HepG2 (cell line): ENCODE measurements at regions not wholly inside any gene's neighbourhood (a gene's known extent, or its start where the extent isn't known, plus 50 kb on each side); places are given as distances from the start of the nearest gene placed in this dataset.

Source experiments
- ATAC-seq: fragments of 200-7000 bp; cut with Tn5 transposase; 3 replicates; pipeline ENCODE4 v1.9.1; 2020; ENCODE audit warnings: mild to moderate bottlenecking, moderate library complexity
- BruUV-seq: library from RNA; stranded (reverse); fragments of 400-500 nt; replicated peaks from 2 replicates; lab custom pipeline; 2021; lab: Mats Ljungman, UMichigan
- CTCF ChIA-PET: fragments of 300-600 bp; formaldehyde crosslinking; extraction: SDS; loops from one replicate; lab custom pipeline; 2021; ENCODE audit warnings: low total read pairs, inconsistent platforms, low intra/inter-chr PET ratio; lab: Yijun Ruan, JAX
- POLR2A ChIA-PET: fragments of 350-600 bp; sonication (Branson Sonifier 250); formaldehyde crosslinking; loops from one replicate; lab custom pipeline; 2020; ENCODE audit warnings: antibody characterized with exemption, inconsistent platforms; lab: Yijun Ruan, JAX
- DNase-seq: peaks from one replicate; pipeline ENCODE4 v3.0.0-alpha.2; 2015; ENCODE audit warnings: low spot score
- FAIRE-seq: peaks from 3 replicates; lab custom pipeline; 2011; peaks lifted over from hg19 to GRCh38; lab: Jason Lieb, UNC
- H2AFZ ChIP-seq: one replicate; pipeline ENCODE4 v1.6.1; 2011; ENCODE audit warnings: low read length, inconsistent platforms
- H3K27ac ChIP-seq: fragments of 300-600 bp; 3 replicates; pipeline ENCODE4 v1.8.0; 2011; ENCODE audit warnings: mixed run types, mild to moderate bottlenecking, mixed read lengths, low read length, inconsistent platforms; ENCODE audit not compliant: insufficient read depth; ENCODE audit errors: extremely low read length
- H3K27me3 ChIP-seq, 2 experiments: fragments of 200-600 bp in 1 of 2; 2 replicates in 1 of 2; 3 replicates in 1 of 2; pipeline versions ENCODE4 v1.6.0 to v1.8.0; 2011; ENCODE audit warnings: low read length in 2 of 2, mild to moderate bottlenecking in 2 of 2, moderate library complexity in 2 of 2, inconsistent platforms in 1 of 2; ENCODE audit not compliant: insufficient read depth in 2 of 2, control insufficient read depth in 1 of 2
- H3K36me3 ChIP-seq, 2 experiments: fragments of 200-600 bp in 1 of 2; replicated peaks in 1 of 2; 2 replicates in 1 of 2; 3 replicates in 1 of 2; pipeline versions ENCODE4 v1.5.1 to v1.8.0; 2011; ENCODE audit warnings: low read length in 2 of 2, inconsistent platforms in 1 of 2; ENCODE audit not compliant: insufficient read depth in 2 of 2, control insufficient read depth in 1 of 2
- H3K4me1 ChIP-seq: 2 replicates; pipeline ENCODE4 v1.5.1; 2012; ENCODE audit warnings: low read length, inconsistent platforms; ENCODE audit not compliant: insufficient read depth
- H3K4me2 ChIP-seq: 2 replicates; pipeline ENCODE4 v1.6.0; 2011; ENCODE audit warnings: low read depth, low read length, inconsistent platforms
- H3K4me3 ChIP-seq, 3 experiments: fragments of 200-600 bp in 1 of 3; sonication (generic), shearing (Covaris generic) in 1 of 3; replicated peaks in 1 of 3; 2 replicates each; pipeline ENCODE4 v1.5.1; 2011 to 2016; ENCODE audit warnings: low read length in 3 of 3, inconsistent platforms in 2 of 3, low read depth in 2 of 3, mild to moderate bottlenecking in 2 of 3, control low read depth in 1 of 3, mixed read lengths in 1 of 3; ENCODE audit not compliant: insufficient read depth in 1 of 3
- H3K79me2 ChIP-seq: one replicate; pipeline ENCODE4 v1.6.1; 2011; ENCODE audit warnings: low read length, inconsistent platforms; ENCODE audit not compliant: insufficient read depth
- H3K9ac ChIP-seq: 2 replicates; pipeline ENCODE4 v1.6.0; 2011; ENCODE audit warnings: mild to moderate bottlenecking, low read depth, low read length, inconsistent platforms; ENCODE audit not compliant: insufficient read depth
- H3K9me3 ChIP-seq: 2 replicates; pipeline ENCODE4 v1.5.1; 2012; ENCODE audit warnings: mild to moderate bottlenecking, low read length
- H4K20me1 ChIP-seq: 2 replicates; pipeline ENCODE4 v1.6.0; 2011; ENCODE audit warnings: inconsistent platforms, mild to moderate bottlenecking, low read length, moderate library complexity; ENCODE audit not compliant: insufficient read depth
- AGO2 ChIP-seq: fragments of 200-400 bp; formaldehyde crosslinking; optimal IDR thresholded peaks from 2 replicates; pipeline ENCODE3; 2017; ENCODE audit warnings: mild to moderate bottlenecking, low read depth, low read length, moderate library complexity
- CENPT ChIP-seq: sonication (generic); formaldehyde crosslinking; IDR thresholded peaks from 2 replicates; pipeline ENCODE4 v1.8.0; 2022; ENCODE audit warnings: low read depth, mild to moderate bottlenecking, moderate library complexity, missing genetic modification reagents
- HNF4A ChIP-seq: sonication (generic); formaldehyde crosslinking; IDR thresholded peaks from 2 replicates; pipeline ENCODE4 v1.4.0; 2020; ENCODE audit warnings: missing genetic modification reagents
- NFE2L1 ChIP-seq: sonication (generic); formaldehyde crosslinking; IDR thresholded peaks from 2 replicates; pipeline ENCODE4 v1.4.0; 2020; ENCODE audit warnings: missing genetic modification reagents, mild to moderate bottlenecking, borderline replicate concordance
- STAT5B ChIP-seq: sonication (generic); formaldehyde crosslinking; IDR thresholded peaks from 2 replicates; pipeline ENCODE4 v1.4.0; 2020; ENCODE audit warnings: missing genetic modification reagents
- TAF1 ChIP-seq: sonication (generic); formaldehyde crosslinking; IDR thresholded peaks from 2 replicates; pipeline ENCODE4 v1.4.0; 2020; ENCODE audit warnings: missing genetic modification reagents
- TEAD3 ChIP-seq: optimal IDR thresholded peaks from 2 replicates; pipeline ENCODE3; 2016; ENCODE audit warnings: borderline replicate concordance
- ZFP82 ChIP-seq: sonication (generic); formaldehyde crosslinking; IDR thresholded peaks from 2 replicates; pipeline ENCODE4 v1.5.1; 2020; ENCODE audit warnings: mild to moderate bottlenecking, missing genetic modification reagents, borderline replicate concordance
- ZNF30 ChIP-seq: sonication (generic); formaldehyde crosslinking; IDR thresholded peaks from 2 replicates; pipeline ENCODE4 v1.5.0; 2020; ENCODE audit warnings: mild to moderate bottlenecking, missing genetic modification reagents
- ZNF432 ChIP-seq: sonication (generic); formaldehyde crosslinking; IDR thresholded peaks from 2 replicates; pipeline ENCODE4 v1.5.0; 2020; ENCODE audit warnings: missing genetic modification reagents, mild to moderate bottlenecking, borderline replicate concordance
- ZNF441 ChIP-seq: sonication (generic); formaldehyde crosslinking; IDR thresholded peaks from 2 replicates; pipeline ENCODE4 v1.7.0; 2021; ENCODE audit warnings: missing genetic modification reagents, borderline replicate concordance
- ZNF468 ChIP-seq: sonication (generic); formaldehyde crosslinking; IDR thresholded peaks from 2 replicates; pipeline ENCODE4 v1.8.0; 2022; ENCODE audit warnings: mild to moderate bottlenecking, moderate library complexity, missing genetic modification reagents
- ZNF496 ChIP-seq: sonication (generic); formaldehyde crosslinking; IDR thresholded peaks from 2 replicates; pipeline ENCODE4 v1.8.1; 2023; ENCODE audit warnings: mild to moderate bottlenecking, moderate library complexity, missing genetic modification reagents; ENCODE audit not compliant: insufficient replicate concordance
- ZNF569 ChIP-seq: sonication (generic); formaldehyde crosslinking; IDR thresholded peaks from 2 replicates; pipeline ENCODE4 v1.5.0; 2020; ENCODE audit warnings: mild to moderate bottlenecking, missing genetic modification reagents, moderate library complexity, borderline replicate concordance
- ZNF615 ChIP-seq: sonication (generic); formaldehyde crosslinking; IDR thresholded peaks from 2 replicates; pipeline ENCODE4 v1.5.0; 2020; ENCODE audit warnings: mild to moderate bottlenecking, missing genetic modification reagents, borderline replicate concordance
- ZNF619 ChIP-seq: sonication (generic); formaldehyde crosslinking; IDR thresholded peaks from 2 replicates; pipeline ENCODE4 v1.4.0; 2020; ENCODE audit warnings: mild to moderate bottlenecking, missing genetic modification reagents
- ZNF709 ChIP-seq: sonication (generic); formaldehyde crosslinking; IDR thresholded peaks from 2 replicates; pipeline ENCODE4 v1.5.0; 2020; ENCODE audit warnings: mild to moderate bottlenecking, missing genetic modification reagents
- WGBS: methylation state at CpG from one replicate; pipeline ENCODE4 v1.1.6; 2017; ENCODE audit warnings: low lambda C conversion rate; 5-methylcytosine and 5-hydroxymethylcytosine counted together
- in situ Hi-C: cut with HindIII; loops from 2 replicates; pipeline ENCODE4 v1.10.0; 2017; ENCODE audit warnings: low pct_unique_long_range_greater_than_20kb; ENCODE audit not compliant: extremely low pct_ligation_motif_present
- intact Hi-C: fragments of 100-400 bp; cut with micrococcal nuclease; formaldehyde crosslinking; loops from one replicate; pipeline ENCODE4 v1.10.0; 2022; ENCODE audit not compliant: unreplicated experiment
- TF ChIP-seq, protein P1 (sequence below): sonication (generic); formaldehyde crosslinking; IDR thresholded peaks from 2 replicates; pipeline ENCODE4 v1.8.0; 2022; ENCODE audit warnings: mild to moderate bottlenecking, missing genetic modification reagents; ENCODE audit not compliant: insufficient replicate concordance
- TF ChIP-seq, protein P2 (sequence below): sonication (generic); formaldehyde crosslinking; IDR thresholded peaks from 2 replicates; pipeline ENCODE4 v1.5.1; 2020; ENCODE audit warnings: mild to moderate bottlenecking, missing genetic modification reagents, borderline replicate concordance

DNA sequence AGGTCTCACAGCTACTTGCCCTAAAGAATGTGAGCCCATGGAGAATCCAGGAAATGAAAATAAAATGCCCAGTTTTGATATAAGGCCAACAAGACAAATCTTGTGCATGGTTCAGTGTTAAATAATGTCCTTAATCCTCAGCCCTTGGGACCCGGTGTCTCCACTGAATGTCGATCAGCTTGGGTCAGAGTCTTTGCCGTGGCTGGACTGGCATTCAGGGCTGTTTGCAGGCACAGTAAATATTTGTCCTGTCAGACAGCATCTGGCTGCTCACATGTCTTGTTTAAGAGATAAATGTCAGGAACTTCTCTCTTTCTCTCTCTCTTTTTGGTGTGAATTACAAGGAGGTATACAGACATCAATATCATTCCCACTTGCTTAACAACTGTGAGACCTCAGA lies 452.5 kb downstream of the FUT8 start:
- no TSS peak for BruUV-seq
- WGBS = 18% methylated on average over 3 of the region's 3 CpGs
- Histone ChIP-seq H3K27me3 (peaks cover 0 to 12% of the 10 kb centered on the region in 2 experiments; a peak in 2 of 5 replicates), H3K9me3 (no peaks in the 10 kb centered on the region), H2AFZ (no peak overlapping the region), H3K9ac (no peak overlapping the region), H4K20me1 (no peaks in the 10 kb centered on the region), H3K4me3 (no peak overlapping the region), H3K27ac (no peak overlapping the region), H3K79me2 (no peaks in the 10 kb centered on the region), H3K4me2 (no peak overlapping the region), H3K36me3 (no peaks in the 10 kb centered on the region), H3K4me1 (no peaks in the 10 kb centered on the region)
- intact Hi-C loops = no loop called here
- in situ Hi-C loops = no loop called here
- FAIRE-seq (no peak), DNase-seq (no peak), ATAC-seq (0 out of 3 replicates have a peak, but pooled peaks have one; percentile 27)
- POLR2A ChIA-PET = no interaction called here
- CTCF ChIA-PET = no interaction called here
- no peak for TF ChIP-seq ZNF569 (CRISPR knock-in tag)
- TF ChIP-seq ZNF709 (CRISPR knock-in tag) = no peak
- TF ChIP-seq, protein P1, sequence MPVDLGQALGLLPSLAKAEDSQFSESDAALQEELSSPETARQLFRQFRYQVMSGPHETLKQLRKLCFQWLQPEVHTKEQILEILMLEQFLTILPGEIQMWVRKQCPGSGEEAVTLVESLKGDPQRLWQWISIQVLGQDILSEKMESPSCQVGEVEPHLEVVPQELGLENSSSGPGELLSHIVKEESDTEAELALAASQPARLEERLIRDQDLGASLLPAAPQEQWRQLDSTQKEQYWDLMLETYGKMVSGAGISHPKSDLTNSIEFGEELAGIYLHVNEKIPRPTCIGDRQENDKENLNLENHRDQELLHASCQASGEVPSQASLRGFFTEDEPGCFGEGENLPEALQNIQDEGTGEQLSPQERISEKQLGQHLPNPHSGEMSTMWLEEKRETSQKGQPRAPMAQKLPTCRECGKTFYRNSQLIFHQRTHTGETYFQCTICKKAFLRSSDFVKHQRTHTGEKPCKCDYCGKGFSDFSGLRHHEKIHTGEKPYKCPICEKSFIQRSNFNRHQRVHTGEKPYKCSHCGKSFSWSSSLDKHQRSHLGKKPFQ (CRISPR knock-in tag) = no peak
- TF ChIP-seq, protein P2, sequence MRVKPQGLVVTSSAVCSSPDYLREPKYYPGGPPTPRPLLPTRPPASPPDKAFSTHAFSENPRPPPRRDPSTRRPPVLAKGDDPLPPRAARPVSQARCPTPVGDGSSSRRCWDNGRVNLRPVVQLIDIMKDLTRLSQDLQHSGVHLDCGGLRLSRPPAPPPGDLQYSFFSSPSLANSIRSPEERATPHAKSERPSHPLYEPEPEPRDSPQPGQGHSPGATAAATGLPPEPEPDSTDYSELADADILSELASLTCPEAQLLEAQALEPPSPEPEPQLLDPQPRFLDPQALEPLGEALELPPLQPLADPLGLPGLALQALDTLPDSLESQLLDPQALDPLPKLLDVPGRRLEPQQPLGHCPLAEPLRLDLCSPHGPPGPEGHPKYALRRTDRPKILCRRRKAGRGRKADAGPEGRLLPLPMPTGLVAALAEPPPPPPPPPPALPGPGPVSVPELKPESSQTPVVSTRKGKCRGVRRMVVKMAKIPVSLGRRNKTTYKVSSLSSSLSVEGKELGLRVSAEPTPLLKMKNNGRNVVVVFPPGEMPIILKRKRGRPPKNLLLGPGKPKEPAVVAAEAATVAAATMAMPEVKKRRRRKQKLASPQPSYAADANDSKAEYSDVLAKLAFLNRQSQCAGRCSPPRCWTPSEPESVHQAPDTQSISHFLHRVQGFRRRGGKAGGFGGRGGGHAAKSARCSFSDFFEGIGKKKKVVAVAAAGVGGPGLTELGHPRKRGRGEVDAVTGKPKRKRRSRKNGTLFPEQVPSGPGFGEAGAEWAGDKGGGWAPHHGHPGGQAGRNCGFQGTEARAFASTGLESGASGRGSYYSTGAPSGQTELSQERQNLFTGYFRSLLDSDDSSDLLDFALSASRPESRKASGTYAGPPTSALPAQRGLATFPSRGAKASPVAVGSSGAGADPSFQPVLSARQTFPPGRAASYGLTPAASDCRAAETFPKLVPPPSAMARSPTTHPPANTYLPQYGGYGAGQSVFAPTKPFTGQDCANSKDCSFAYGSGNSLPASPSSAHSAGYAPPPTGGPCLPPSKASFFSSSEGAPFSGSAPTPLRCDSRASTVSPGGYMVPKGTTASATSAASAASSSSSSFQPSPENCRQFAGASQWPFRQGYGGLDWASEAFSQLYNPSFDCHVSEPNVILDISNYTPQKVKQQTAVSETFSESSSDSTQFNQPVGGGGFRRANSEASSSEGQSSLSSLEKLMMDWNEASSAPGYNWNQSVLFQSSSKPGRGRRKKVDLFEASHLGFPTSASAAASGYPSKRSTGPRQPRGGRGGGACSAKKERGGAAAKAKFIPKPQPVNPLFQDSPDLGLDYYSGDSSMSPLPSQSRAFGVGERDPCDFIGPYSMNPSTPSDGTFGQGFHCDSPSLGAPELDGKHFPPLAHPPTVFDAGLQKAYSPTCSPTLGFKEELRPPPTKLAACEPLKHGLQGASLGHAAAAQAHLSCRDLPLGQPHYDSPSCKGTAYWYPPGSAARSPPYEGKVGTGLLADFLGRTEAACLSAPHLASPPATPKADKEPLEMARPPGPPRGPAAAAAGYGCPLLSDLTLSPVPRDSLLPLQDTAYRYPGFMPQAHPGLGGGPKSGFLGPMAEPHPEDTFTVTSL (CRISPR knock-in tag) = no peak
- no peak for TF ChIP-seq AGO2
- no peak for TF ChIP-seq ZNF468
- no peak for TF ChIP-seq CENPT (CRISPR knock-in tag)
- no peak for TF ChIP-seq ZFP82 (CRISPR knock-in tag)
- no peak for TF ChIP-seq ZNF30 (CRISPR knock-in tag)
- TF ChIP-seq ZNF615 (CRISPR knock-in tag) = no peak
- TF ChIP-seq ZNF619 (CRISPR knock-in tag) = no peak
- no peak for TF ChIP-seq NFE2L1 (CRISPR knock-in tag)
- no peak for TF ChIP-seq TEAD3 (CRISPR knock-in tag)
- TF ChIP-seq ZNF496 (CRISPR knock-in tag) = no peak
- TF ChIP-seq TAF1 (CRISPR knock-in tag) = no peak
- no peak for TF ChIP-seq ZNF432 (CRISPR knock-in tag)
- no peak for TF ChIP-seq STAT5B (CRISPR knock-in tag)
- no peak for TF ChIP-seq ZNF441 (CRISPR knock-in tag)
- TF ChIP-seq HNF4A (CRISPR knock-in tag) = no peak
